Ovary (tissue), 3 donors: ENCODE measurements at regions not wholly inside any gene's neighbourhood (a gene's known extent, or its start where the extent isn't known, plus 50 kb on each side); places are given as distances from the start of the nearest gene placed in this dataset.

Experiments used
- POLR2A ChIP-seq: fragments of 450-650 bp; IDR thresholded peaks from one replicate; pipeline ENCODE4 v1.6.1; 2017; ENCODE audit warnings: antibody characterized with exemption, mild to moderate bottlenecking, moderate library complexity
- TF ChIP-seq, protein P1 (sequence below), 3 donors: fragments of 450-650 bp in 2 of 3; fragments of 200-600 bp in 1 of 3; IDR thresholded peaks; one replicate each; pipeline versions ENCODE4 v1.5.1 to v1.8.0; 2016 to 2022; ENCODE audit warnings: antibody characterized with exemption in 3 of 3, mild to moderate bottlenecking in 1 of 3
- donor health status: DM: no; HTN: no; CAD: no.

DNA sequence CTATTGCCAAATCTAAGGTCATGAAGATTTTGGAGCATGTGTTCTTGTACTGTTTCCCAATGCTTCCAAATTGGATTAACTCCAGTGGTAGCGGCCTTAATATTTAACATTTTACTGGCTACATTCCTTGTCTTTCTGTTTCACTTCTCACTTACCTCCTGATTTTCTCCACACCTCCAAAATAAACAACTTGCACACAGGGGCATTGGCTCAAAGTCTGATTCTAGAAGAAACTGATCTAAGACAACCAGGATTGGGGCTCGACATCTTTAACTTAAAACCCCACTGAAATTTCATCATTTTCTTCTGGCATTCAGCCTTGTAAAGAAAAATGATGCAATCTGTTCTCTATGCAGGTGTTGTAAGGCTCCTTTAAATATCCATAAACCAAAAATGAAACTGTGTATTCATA, 557.9 kb upstream of the ID4 start:
- no peak for TF ChIP-seq POLR2A
- TF ChIP-seq, protein P1, sequence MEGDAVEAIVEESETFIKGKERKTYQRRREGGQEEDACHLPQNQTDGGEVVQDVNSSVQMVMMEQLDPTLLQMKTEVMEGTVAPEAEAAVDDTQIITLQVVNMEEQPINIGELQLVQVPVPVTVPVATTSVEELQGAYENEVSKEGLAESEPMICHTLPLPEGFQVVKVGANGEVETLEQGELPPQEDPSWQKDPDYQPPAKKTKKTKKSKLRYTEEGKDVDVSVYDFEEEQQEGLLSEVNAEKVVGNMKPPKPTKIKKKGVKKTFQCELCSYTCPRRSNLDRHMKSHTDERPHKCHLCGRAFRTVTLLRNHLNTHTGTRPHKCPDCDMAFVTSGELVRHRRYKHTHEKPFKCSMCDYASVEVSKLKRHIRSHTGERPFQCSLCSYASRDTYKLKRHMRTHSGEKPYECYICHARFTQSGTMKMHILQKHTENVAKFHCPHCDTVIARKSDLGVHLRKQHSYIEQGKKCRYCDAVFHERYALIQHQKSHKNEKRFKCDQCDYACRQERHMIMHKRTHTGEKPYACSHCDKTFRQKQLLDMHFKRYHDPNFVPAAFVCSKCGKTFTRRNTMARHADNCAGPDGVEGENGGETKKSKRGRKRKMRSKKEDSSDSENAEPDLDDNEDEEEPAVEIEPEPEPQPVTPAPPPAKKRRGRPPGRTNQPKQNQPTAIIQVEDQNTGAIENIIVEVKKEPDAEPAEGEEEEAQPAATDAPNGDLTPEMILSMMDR (IDR thresholded peaks at IDR 0.05), result no peak
